ENCODE measurements at regions not wholly inside any gene's neighbourhood (a gene's known extent, or its start where the extent isn't known, plus 50 kb on each side); places are given as distances from the start of the nearest gene placed in this dataset.

DNA sequence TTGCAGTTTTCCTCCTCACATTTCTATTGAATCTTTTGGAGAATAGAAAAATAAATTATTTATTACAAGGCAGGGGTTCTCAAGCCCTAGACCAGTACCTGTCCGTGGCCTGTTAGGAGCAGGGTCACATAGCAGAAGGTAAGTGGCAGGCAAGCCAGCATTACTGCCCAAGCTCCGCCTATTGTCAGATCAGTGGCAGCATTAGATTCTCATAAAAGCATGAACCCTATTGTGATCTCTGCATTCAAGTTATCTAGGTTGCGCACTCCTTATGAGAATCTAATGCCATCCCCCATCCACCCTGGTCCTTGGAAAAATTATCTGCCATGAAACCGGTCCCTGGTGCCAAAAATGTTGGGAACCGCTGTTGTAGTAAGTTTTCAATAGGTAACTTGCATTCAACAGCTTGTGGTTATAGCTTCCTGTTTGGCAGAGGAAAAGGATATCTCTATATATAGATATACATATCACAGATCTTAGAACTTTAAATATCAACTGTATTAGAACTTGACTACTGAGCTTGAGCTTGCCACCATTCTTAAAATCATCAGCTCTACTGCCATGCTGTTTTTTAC is 165.1 kb downstream of the AHR start:
- WGBS, 2 donors: 74 to 83% methylated on average over 5 of the region's 5 CpGs
- intact Hi-C loops (cut with DNase I; ENCODE audit: low total_unique reads): no loop called here
- no peak for DNase-seq (ENCODE audit: low spot score in 2 of 2)
- no peak overlapping the region for H3K4me3 ChIP-seq (ENCODE audit: low read depth, poor library complexity, severe bottlenecking)
- TF ChIP-seq, protein P1, sequence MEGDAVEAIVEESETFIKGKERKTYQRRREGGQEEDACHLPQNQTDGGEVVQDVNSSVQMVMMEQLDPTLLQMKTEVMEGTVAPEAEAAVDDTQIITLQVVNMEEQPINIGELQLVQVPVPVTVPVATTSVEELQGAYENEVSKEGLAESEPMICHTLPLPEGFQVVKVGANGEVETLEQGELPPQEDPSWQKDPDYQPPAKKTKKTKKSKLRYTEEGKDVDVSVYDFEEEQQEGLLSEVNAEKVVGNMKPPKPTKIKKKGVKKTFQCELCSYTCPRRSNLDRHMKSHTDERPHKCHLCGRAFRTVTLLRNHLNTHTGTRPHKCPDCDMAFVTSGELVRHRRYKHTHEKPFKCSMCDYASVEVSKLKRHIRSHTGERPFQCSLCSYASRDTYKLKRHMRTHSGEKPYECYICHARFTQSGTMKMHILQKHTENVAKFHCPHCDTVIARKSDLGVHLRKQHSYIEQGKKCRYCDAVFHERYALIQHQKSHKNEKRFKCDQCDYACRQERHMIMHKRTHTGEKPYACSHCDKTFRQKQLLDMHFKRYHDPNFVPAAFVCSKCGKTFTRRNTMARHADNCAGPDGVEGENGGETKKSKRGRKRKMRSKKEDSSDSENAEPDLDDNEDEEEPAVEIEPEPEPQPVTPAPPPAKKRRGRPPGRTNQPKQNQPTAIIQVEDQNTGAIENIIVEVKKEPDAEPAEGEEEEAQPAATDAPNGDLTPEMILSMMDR (IDR thresholded peaks at IDR 0.05): no peak
- TF ChIP-seq POLR2A (IDR thresholded peaks at IDR 0.05): no peak

DNA sequence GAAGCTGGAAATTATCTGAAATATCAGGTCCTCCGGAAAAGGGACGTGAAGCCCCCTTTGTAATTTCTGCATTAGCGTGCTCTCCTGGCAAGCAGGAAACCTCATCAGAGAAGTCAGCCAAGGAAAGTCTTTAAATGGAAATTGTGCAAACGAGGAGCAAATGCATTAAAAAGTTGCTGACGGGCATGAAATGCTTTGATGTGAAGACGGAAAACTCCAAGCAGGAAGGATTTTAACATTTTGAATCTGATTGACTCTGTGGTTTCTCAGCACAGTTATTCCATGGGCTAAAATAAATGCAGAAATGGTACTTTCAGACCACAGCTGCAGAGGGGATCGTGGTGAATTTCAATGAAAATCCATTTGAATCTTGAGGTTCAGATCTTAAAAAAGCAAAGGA is 167.8 kb downstream of the AHR start:
- no peak overlapping the region for H3K4me3 ChIP-seq (ENCODE audit: low read depth, poor library complexity, severe bottlenecking)
- intact Hi-C loops (cut with DNase I; ENCODE audit: low total_unique reads): no loop called here
- 28 to 36% methylated on average over 7 of the region's 7 CpGs for WGBS, 2 donors
- no peak for TF ChIP-seq POLR2A (IDR thresholded peaks at IDR 0.05)
- TF ChIP-seq, protein P1 (IDR thresholded peaks at IDR 0.05): no peak
- no peak for DNase-seq (ENCODE audit: low spot score in 2 of 2)

DNA sequence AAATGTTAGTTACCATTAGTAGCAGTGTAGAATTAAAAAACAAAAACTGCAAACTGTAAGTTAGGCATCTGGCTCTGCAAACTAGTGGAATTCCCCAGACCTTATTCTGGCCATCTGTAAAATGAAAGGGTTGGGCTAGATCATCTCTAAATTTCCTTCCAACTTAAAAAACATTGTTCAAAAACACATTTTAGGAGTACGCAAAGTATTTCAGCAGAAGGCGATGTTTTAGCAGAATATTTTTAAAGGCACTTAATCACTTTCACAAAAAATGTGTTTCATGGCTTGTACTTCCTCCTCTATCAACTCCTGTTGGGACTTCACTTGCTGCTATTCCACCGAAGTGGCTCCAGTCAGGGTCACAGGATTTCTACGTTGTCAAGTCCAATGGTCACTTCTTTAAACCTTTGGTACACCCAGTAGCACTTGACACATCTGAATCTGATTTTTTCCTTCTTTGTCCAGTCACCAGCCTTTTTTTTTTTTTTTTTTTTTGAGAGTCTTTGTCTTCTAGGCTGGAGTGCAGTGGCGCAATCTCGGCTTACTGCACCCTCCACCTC is 169.0 kb downstream of the AHR start:
- WGBS, 2 donors: 61 to 75% methylated on average over 6 of the region's 6 CpGs
- intact Hi-C loops (cut with DNase I; ENCODE audit: low total_unique reads): no loop called here
- no peak overlapping the region for H3K4me3 ChIP-seq (ENCODE audit: low read depth, poor library complexity, severe bottlenecking)
- no peak for TF ChIP-seq POLR2A (IDR thresholded peaks at IDR 0.05)
- TF ChIP-seq, protein P1 (IDR thresholded peaks at IDR 0.05): no peak
- no peak for DNase-seq (ENCODE audit: low spot score in 2 of 2)

DNA sequence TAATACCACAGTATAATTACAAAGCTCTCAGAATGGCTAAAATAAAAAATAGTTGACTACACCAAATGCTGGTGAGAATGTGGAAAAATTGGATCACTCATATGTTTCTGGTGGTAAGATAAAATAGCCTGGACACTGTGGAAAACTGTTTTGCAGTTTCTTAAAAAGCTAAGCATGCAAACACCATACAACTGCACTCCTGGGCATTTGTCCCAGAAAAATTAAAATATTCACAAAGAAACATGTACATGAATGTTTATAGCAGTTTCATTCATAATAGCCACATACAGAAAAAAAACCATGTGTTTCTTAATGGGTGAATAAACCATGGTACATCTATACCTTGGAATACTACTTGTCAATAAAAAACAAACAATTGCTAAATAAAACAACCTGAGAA is 172.9 kb downstream of the AHR start:
- no peak for DNase-seq (ENCODE audit: low spot score in 2 of 2)
- TF ChIP-seq POLR2A (IDR thresholded peaks at IDR 0.05): no peak
- TF ChIP-seq, protein P1 (IDR thresholded peaks at IDR 0.05): no peak
- intact Hi-C loops (cut with DNase I; ENCODE audit: low total_unique reads): no loop called here
- H3K4me3 ChIP-seq (ENCODE audit: low read depth, poor library complexity, severe bottlenecking): no peak overlapping the region

DNA sequence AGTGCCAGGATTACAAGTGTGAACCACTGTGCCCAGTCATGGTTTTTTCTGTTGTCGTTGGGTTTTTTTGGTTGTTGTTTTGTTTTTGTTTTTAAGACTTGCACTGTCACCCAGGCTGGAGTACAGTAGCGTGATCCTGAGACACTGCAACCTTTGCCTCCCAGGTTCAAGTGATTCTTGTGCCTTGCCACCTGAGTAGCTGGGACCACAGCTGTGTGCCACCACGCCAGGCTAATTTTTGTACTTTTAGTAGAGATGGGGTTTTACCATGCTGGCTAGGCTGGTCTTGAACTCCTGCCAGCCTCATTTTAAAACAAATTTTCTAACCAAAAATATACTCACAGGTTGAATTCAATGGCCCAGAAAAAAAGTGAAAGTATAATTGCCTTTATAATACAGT is 174.1 kb downstream of the AHR start:
- no peak overlapping the region for H3K4me3 ChIP-seq (ENCODE audit: low read depth, poor library complexity, severe bottlenecking)
- 94 to 99% methylated on average over 3 of the region's 3 CpGs for WGBS, 2 donors
- TF ChIP-seq, protein P1 (IDR thresholded peaks at IDR 0.05): no peak
- no peak for TF ChIP-seq POLR2A (IDR thresholded peaks at IDR 0.05)
- intact Hi-C loops (cut with DNase I; ENCODE audit: low total_unique reads): no loop called here
- DNase-seq (ENCODE audit: low spot score in 2 of 2): no peak

DNA sequence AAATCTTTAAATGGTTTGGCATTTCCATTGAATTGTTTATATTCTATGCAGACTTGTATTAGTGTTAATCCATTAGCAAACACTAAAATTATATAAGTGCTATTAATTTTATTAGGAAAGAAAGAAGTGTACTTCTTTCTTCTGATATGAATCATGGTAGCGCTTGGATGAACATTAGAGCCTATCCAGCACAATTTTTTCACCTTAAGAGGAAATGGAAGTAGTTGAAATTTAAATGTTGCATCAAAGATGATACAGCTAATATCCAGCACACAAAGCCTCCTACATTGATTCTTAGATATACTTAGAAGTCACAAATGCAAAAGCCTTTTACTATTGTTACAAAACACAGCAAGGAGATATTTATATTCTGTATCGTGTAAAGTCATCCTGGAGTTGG is 174.5 kb downstream of the AHR start:
- no peak overlapping the region for H3K4me3 ChIP-seq (ENCODE audit: low read depth, poor library complexity, severe bottlenecking)
- intact Hi-C loops (cut with DNase I; ENCODE audit: low total_unique reads): no loop called here
- DNase-seq (ENCODE audit: low spot score in 2 of 2): no peak
- WGBS, 2 donors: 89 to 96% methylated on average over 2 of the region's 2 CpGs
- TF ChIP-seq, protein P1 (IDR thresholded peaks at IDR 0.05): no peak
- no peak for TF ChIP-seq POLR2A (IDR thresholded peaks at IDR 0.05)
